SK-N-SH (cell line): ENCODE measurements at regions not wholly inside any gene's neighbourhood (a gene's known extent, or its start where the extent isn't known, plus 50 kb on each side); places are given as distances from the start of the nearest gene placed in this dataset.

Source experiments
- CTCF ChIA-PET: fragments of 300-600, 350-600 bp; formaldehyde crosslinking; extraction: SDS; loops from one replicate; lab custom pipeline; 2021; lab: Yijun Ruan, JAX
- POLR2A ChIA-PET: fragments of 350-600 bp; sonication (Branson Sonifier 250); formaldehyde crosslinking; extraction: SDS; loops from one replicate; lab custom pipeline; 2020; ENCODE audit warnings: antibody characterized with exemption, inconsistent platforms; lab: Yijun Ruan, JAX
- DNase-seq: peaks from one replicate; pipeline ENCODE4 v3.0.0; 2012
- H2AFZ ChIP-seq: fragments of 200-600 bp; sonication (generic); 2 replicates; pipeline ENCODE4 v1.8.1; 2016; ENCODE audit warnings: antibody characterized with exemption, mild to moderate bottlenecking, low read depth
- H3F3A ChIP-seq: fragments of 200-600 bp; sonication (generic); replicated peaks from 2 replicates; pipeline ENCODE3; 2016; ENCODE audit warnings: antibody characterized with exemption, mild to moderate bottlenecking; ENCODE audit not compliant: insufficient read depth
- H3K27ac ChIP-seq, 2 experiments: fragments of 200-500 bp in 1 of 2; fragments of 200-600 bp in 1 of 2; sonication (Bioruptor generic) in 1 of 2; sonication (generic), shearing (Covaris generic) in 1 of 2; 2 replicates each; pipeline versions ENCODE4 v1.5.1 to v1.6.1; 2014 to 2016; ENCODE audit warnings: low read depth in 2 of 2, inconsistent platforms in 1 of 2, low read length in 1 of 2, mild to moderate bottlenecking in 1 of 2, mixed read lengths in 1 of 2
- H3K27me3 ChIP-seq: fragments of 200-600 bp; sonication (generic), shearing (Covaris generic); 2 replicates; pipeline ENCODE4 v1.6.1; 2016; ENCODE audit warnings: mixed run types; ENCODE audit not compliant: insufficient read depth
- H3K36me3 ChIP-seq, 2 experiments: fragments of 200-500 bp in 1 of 2; fragments of 200-600 bp in 1 of 2; sonication (Bioruptor generic) in 1 of 2; sonication (generic) in 1 of 2; replicated peaks in 1 of 2; 2 replicates each; pipeline versions ENCODE3 to v1.5.1; 2014 to 2016; ENCODE audit warnings: low read length in 1 of 2, mild to moderate bottlenecking in 1 of 2; ENCODE audit not compliant: insufficient read depth in 2 of 2, control insufficient read depth in 1 of 2
- H3K4me1 ChIP-seq, 2 experiments: fragments of 200-500 bp in 1 of 2; fragments of 200-600 bp in 1 of 2; sonication (Bioruptor generic) in 1 of 2; sonication (generic), shearing (Covaris generic) in 1 of 2; 2 replicates each; pipeline versions ENCODE4 v1.5.1 to v1.6.1; 2014 to 2016; ENCODE audit warnings: low read depth in 1 of 2, low read length in 1 of 2, mixed run types in 1 of 2; ENCODE audit not compliant: insufficient read depth in 2 of 2, control insufficient read depth in 1 of 2
- H3K4me2 ChIP-seq: fragments of 200-600 bp; sonication (generic), shearing (Covaris generic); 2 replicates; pipeline ENCODE4 v1.6.1; 2017; ENCODE audit warnings: mixed run types
- H3K4me3 ChIP-seq, 2 experiments: fragments of 200-500 bp in 1 of 2; fragments of 200-600 bp in 1 of 2; sonication (Bioruptor generic) in 1 of 2; sonication (generic), shearing (Covaris generic) in 1 of 2; 2 replicates each; pipeline versions ENCODE4 v1.5.1 to v1.8.1; 2014 to 2016; ENCODE audit warnings: low read depth in 2 of 2, inconsistent platforms in 1 of 2, low read length in 1 of 2, mild to moderate bottlenecking in 1 of 2, mixed read lengths in 1 of 2, moderate library complexity in 1 of 2
- H3K79me2 ChIP-seq: fragments of 200-600 bp; sonication (generic); 2 replicates; pipeline ENCODE4 v1.8.1; 2017; ENCODE audit warnings: mild to moderate bottlenecking; ENCODE audit not compliant: insufficient read depth
- H3K9ac ChIP-seq: fragments of 200-600 bp; sonication (generic); 2 replicates; pipeline ENCODE4 v1.6.1; 2017; ENCODE audit warnings: mixed run types
- H3K9me2 ChIP-seq: fragments of 200-600 bp; sonication (generic); 2 replicates; pipeline ENCODE4 v1.6.1; 2017; ENCODE audit warnings: mixed run types
- H3K9me3 ChIP-seq: fragments of 200-600 bp; sonication (generic); 2 replicates; pipeline ENCODE4 v1.6.1; 2017; ENCODE audit warnings: mixed run types, mild to moderate bottlenecking, moderate library complexity
- H4K20me1 ChIP-seq: fragments of 200-600 bp; sonication (generic); 2 replicates; pipeline ENCODE4 v1.6.1; 2017; ENCODE audit warnings: mild to moderate bottlenecking, mixed run types; ENCODE audit not compliant: insufficient read depth
- CHD2 ChIP-seq: fragments of 150-350 bp; IDR thresholded peaks from 2 replicates; pipeline ENCODE4 v1.6.1; 2018; ENCODE audit warnings: low read length; ENCODE audit not compliant: partially characterized antibody
- ELF1 ChIP-seq: IDR thresholded peaks from 2 replicates; pipeline ENCODE4 v1.4.0; 2012
- EP300 ChIP-seq, 2 experiments: IDR thresholded peaks; 2 replicates each; pipeline versions ENCODE4 v1.4.0 to v1.6.1; 2012; ENCODE audit warnings: borderline replicate concordance in 1 of 2, low read depth in 1 of 2, low read length in 1 of 2
- FOSL2 ChIP-seq: IDR thresholded peaks from 2 replicates; pipeline ENCODE4 v1.4.0; 2012; ENCODE audit warnings: low read depth, mild to moderate bottlenecking, moderate library complexity, borderline replicate concordance
- FOXJ3 ChIP-seq: sonication (generic); formaldehyde crosslinking; IDR thresholded peaks from 2 replicates; pipeline ENCODE4 v1.5.1; 2020; ENCODE audit warnings: mild to moderate bottlenecking, missing genetic modification reagents
- GABPA ChIP-seq: IDR thresholded peaks from 2 replicates; pipeline ENCODE4 v1.4.0; 2012; ENCODE audit warnings: low read depth, mild to moderate bottlenecking
- GATA2 ChIP-seq: sonication (generic); formaldehyde crosslinking; IDR thresholded peaks from 2 replicates; pipeline ENCODE4 v1.5.0; 2020; ENCODE audit warnings: mild to moderate bottlenecking, missing genetic modification reagents
- POLR2AphosphoS5 ChIP-seq: IDR thresholded peaks from 2 replicates; pipeline ENCODE4 v1.6.1; 2012; ENCODE audit warnings: low read depth, low read length
- RAD21 ChIP-seq: IDR thresholded peaks from 2 replicates; pipeline ENCODE4 v1.6.1; 2012; ENCODE audit warnings: mild to moderate bottlenecking, low read length
- RCOR1 ChIP-seq: fragments of 150-350 bp; IDR thresholded peaks from 2 replicates; pipeline ENCODE4 v1.6.1; 2017; ENCODE audit warnings: antibody characterized with exemption, low read length
- TCF12 ChIP-seq: IDR thresholded peaks from 2 replicates; pipeline ENCODE4 v1.4.0; 2012
- WGBS: methylation state at CpG from one replicate; pipeline ENCODE4 v1.1.6; 2017; ENCODE audit warnings: low lambda C conversion rate; 5-methylcytosine and 5-hydroxymethylcytosine counted together
- TF ChIP-seq, protein P1 (sequence below): IDR thresholded peaks from 2 replicates; pipeline ENCODE4; 2012
- TF ChIP-seq, protein P2 (sequence below): IDR thresholded peaks from 2 replicates; pipeline ENCODE4 v1.6.1; 2012; ENCODE audit warnings: mild to moderate bottlenecking, low read depth, low read length, moderate library complexity
- TF ChIP-seq, protein P3 (sequence below): IDR thresholded peaks from 2 replicates; pipeline ENCODE4 v1.4.0; 2012; ENCODE audit warnings: low read depth, borderline replicate concordance
- TF ChIP-seq, protein P4 (sequence below): IDR thresholded peaks from 2 replicates; pipeline ENCODE4 v1.4.0; 2012; ENCODE audit warnings: low read depth, borderline replicate concordance

DNA sequence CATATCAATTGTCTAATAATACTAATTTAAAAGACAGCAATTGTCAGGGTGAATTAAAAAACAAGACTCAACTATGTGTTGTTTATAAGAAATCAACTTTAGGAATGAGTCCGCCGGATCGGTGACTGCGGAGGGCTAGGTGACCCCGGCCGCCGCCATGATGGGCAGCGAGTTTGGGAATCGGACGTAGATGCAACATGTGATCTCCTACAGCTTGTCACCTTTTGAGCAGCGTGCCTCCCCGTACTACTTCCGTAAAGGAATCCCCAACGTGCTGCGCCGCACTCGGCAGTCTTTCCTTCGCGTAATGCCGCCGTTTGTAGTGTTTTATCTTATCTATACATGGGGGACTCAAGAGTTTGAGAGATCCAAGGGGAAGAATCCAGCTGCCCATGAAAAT is 742.5 kb upstream of the PABPC4L start:
- no peaks in the 10 kb centered on the region for H4K20me1 ChIP-seq
- no peaks in the 10 kb centered on the region for H3F3A ChIP-seq
- DNase-seq, result no peak
- 57% methylated on average over 21 of the region's 21 CpGs for whole genome bisulfite sequencing
- H2AFZ ChIP-seq, result no peak overlapping the region
- CTCF ChIA-PET, result no interaction called here
- no peaks in the 10 kb centered on the region for H3K4me1 ChIP-seq
- no peak overlapping the region for H3K4me3 ChIP-seq
- H3K27me3 ChIP-seq, result no peaks in the 10 kb centered on the region
- H3K79me2 ChIP-seq, result no peaks in the 10 kb centered on the region
- POLR2A ChIA-PET, result no interaction called here
- no peaks in the 10 kb centered on the region for H3K9me3 ChIP-seq
- no peak overlapping the region for H3K27ac ChIP-seq
- no peak overlapping the region for H3K4me2 ChIP-seq
- TF ChIP-seq GATA2, result no peak
- TF ChIP-seq, protein P1, sequence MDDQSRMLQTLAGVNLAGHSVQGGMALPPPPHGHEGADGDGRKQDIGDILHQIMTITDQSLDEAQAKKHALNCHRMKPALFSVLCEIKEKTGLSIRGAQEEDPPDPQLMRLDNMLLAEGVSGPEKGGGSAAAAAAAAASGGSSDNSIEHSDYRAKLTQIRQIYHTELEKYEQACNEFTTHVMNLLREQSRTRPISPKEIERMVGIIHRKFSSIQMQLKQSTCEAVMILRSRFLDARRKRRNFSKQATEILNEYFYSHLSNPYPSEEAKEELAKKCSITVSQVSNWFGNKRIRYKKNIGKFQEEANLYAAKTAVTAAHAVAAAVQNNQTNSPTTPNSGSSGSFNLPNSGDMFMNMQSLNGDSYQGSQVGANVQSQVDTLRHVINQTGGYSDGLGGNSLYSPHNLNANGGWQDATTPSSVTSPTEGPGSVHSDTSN, result no peak
- TF ChIP-seq GABPA, result no peak
- no peak for TF ChIP-seq EP300 (IDR thresholded peaks at IDR 0.05; ENCODE audit: borderline replicate concordance in 1 of 2, low read depth in 1 of 2, low read length in 1 of 2)
- H3K36me3 ChIP-seq, result no peaks in the 10 kb centered on the region
- H3K9ac ChIP-seq, result no peak overlapping the region
- no peaks in the 10 kb centered on the region for H3K9me2 ChIP-seq

DNA sequence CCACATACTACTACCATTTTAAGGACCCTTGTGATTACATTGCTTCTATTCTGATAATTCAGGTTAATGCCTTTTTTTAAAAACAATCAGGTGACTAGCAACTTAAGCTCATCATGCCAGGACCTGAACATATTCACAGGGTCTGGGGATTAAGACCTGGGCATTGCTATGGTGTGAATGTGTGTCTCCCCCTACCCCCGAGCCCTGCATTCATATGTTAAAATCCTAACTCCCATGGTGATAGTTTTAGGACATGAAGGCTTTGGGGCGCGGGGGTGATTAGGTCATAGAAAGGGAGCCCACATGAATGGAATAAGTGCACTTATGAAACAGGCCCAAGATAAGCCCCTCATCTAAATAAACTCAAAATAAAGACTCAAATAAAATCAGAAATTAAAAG is 734.4 kb upstream of the PABPC4L start:
- H3K9me3 ChIP-seq, result no peaks in the 10 kb centered on the region
- no peak overlapping the region for H2AFZ ChIP-seq
- no peaks in the 10 kb centered on the region for H3F3A ChIP-seq
- no peaks in the 10 kb centered on the region for H3K9me2 ChIP-seq
- H3K79me2 ChIP-seq, result no peaks in the 10 kb centered on the region
- no peaks in the 10 kb centered on the region for H3K4me1 ChIP-seq
- no peaks in the 10 kb centered on the region for H3K27me3 ChIP-seq
- CTCF ChIA-PET, result no interaction called here
- H3K27ac ChIP-seq, result no peak overlapping the region
- 50% methylated on average over 3 of the region's 3 CpGs for WGBS
- no peaks in the 10 kb centered on the region for H4K20me1 ChIP-seq
- no peak overlapping the region for H3K9ac ChIP-seq
- no peak overlapping the region for H3K4me3 ChIP-seq
- TF ChIP-seq FOSL2, result no peak
- TF ChIP-seq, protein P2, sequence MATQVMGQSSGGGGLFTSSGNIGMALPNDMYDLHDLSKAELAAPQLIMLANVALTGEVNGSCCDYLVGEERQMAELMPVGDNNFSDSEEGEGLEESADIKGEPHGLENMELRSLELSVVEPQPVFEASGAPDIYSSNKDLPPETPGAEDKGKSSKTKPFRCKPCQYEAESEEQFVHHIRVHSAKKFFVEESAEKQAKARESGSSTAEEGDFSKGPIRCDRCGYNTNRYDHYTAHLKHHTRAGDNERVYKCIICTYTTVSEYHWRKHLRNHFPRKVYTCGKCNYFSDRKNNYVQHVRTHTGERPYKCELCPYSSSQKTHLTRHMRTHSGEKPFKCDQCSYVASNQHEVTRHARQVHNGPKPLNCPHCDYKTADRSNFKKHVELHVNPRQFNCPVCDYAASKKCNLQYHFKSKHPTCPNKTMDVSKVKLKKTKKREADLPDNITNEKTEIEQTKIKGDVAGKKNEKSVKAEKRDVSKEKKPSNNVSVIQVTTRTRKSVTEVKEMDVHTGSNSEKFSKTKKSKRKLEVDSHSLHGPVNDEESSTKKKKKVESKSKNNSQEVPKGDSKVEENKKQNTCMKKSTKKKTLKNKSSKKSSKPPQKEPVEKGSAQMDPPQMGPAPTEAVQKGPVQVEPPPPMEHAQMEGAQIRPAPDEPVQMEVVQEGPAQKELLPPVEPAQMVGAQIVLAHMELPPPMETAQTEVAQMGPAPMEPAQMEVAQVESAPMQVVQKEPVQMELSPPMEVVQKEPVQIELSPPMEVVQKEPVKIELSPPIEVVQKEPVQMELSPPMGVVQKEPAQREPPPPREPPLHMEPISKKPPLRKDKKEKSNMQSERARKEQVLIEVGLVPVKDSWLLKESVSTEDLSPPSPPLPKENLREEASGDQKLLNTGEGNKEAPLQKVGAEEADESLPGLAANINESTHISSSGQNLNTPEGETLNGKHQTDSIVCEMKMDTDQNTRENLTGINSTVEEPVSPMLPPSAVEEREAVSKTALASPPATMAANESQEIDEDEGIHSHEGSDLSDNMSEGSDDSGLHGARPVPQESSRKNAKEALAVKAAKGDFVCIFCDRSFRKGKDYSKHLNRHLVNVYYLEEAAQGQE, result no peak
- no peak for TF ChIP-seq TCF12
- POLR2A ChIA-PET, result no interaction called here
- H3K36me3 ChIP-seq, result no peaks in the 10 kb centered on the region
- H3K4me2 ChIP-seq, result no peak overlapping the region
- no peak for DNase-seq

DNA sequence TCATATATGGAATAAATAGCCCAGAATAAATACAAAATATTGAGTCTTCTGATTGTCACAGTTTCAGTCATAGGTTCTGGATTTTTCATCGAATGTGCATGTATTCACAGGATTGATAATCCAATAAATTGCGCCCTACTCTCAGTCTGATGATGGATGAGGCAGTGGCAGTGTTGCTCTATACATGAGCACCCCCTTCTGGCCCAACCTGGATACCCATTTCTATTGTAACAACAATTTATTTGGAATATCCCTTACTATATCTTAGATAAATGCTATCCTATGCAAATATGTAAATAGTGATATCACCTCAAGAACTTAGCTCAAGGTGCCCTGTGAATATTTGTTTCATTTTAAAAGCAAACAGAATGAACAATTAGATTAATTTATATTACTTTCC is 733.7 kb upstream of the PABPC4L start:
- ChIA-PET POLR2A (no interaction called here), CTCF (no interaction called here)
- peak; percentile 9 for DNase-seq
- Histone ChIP-seq H3K9ac (no peak overlapping the region), H3K9me3 (no peaks in the 10 kb centered on the region), H3K27ac (no peak overlapping the region), H2AFZ (no peak overlapping the region), H3K4me3 (no peak overlapping the region; a peak in 1 of 4 replicates), H3K36me3 (no peaks in the 10 kb centered on the region), H3K9me2 (no peaks in the 10 kb centered on the region), H3K4me2 (no peak overlapping the region), H3F3A (no peaks in the 10 kb centered on the region), H3K4me1 (no peaks in the 10 kb centered on the region), H3K27me3 (no peaks in the 10 kb centered on the region), H3K79me2 (no peaks in the 10 kb centered on the region), H4K20me1 (no peaks in the 10 kb centered on the region)
- WGBS, result 0% methylated on average over 2 of the region's 2 CpGs
- TF ChIP-seq CHD2 (no peak), RAD21 (peak; percentile 56), GATA2 (no peak), RCOR1 (no peak), ELF1 (no peak), POLR2AphosphoS5 (no peak), FOXJ3 (CRISPR knock-in tag) (no peak), TCF12 (no peak)
- TF ChIP-seq, protein P1, result no peak
- TF ChIP-seq, protein P3, sequence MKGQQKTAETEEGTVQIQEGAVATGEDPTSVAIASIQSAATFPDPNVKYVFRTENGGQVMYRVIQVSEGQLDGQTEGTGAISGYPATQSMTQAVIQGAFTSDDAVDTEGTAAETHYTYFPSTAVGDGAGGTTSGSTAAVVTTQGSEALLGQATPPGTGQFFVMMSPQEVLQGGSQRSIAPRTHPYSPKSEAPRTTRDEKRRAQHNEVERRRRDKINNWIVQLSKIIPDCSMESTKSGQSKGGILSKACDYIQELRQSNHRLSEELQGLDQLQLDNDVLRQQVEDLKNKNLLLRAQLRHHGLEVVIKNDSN, result no peak
- TF ChIP-seq, protein P4, sequence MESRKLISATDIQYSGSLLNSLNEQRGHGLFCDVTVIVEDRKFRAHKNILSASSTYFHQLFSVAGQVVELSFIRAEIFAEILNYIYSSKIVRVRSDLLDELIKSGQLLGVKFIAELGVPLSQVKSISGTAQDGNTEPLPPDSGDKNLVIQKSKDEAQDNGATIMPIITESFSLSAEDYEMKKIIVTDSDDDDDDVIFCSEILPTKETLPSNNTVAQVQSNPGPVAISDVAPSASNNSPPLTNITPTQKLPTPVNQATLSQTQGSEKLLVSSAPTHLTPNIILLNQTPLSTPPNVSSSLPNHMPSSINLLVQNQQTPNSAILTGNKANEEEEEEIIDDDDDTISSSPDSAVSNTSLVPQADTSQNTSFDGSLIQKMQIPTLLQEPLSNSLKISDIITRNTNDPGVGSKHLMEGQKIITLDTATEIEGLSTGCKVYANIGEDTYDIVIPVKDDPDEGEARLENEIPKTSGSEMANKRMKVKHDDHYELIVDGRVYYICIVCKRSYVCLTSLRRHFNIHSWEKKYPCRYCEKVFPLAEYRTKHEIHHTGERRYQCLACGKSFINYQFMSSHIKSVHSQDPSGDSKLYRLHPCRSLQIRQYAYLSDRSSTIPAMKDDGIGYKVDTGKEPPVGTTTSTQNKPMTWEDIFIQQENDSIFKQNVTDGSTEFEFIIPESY, result no peak
